LNCAP (cell line): ENCODE measurements at regions not wholly inside any gene's neighbourhood (a gene's known extent, or its start where the extent isn't known, plus 50 kb on each side); places are given as distances from the start of the nearest gene placed in this dataset.

Experiments used
- CTCF ChIP-seq: fragments of 450-650 bp; IDR thresholded peaks from 2 replicates; pipeline ENCODE4 v1.5.1; 2017; ENCODE audit warnings: mild to moderate bottlenecking

DNA sequence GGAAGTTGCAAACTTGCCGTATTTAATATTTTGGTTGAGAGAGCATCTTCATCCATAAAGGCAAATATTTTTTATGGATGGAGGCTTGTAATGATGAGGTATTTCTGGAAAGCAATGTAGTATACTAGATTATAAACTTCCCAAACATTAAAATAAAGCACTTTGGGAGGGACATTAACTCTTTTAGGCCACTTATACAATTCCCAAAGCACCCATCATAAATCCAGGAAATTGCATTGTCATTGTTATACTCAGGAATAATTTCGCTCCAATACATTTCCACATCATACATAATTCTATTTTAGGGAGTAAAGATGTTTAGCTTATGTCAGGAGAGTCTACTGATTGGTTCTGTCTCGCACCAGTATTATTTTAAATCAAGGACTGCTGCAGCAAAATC is 212.7 kb upstream of the MKI67 start:
- TF ChIP-seq CTCF = no peak

GRCh38 chr10:128339753-128340152 is 213.5 kb upstream of the MKI67 start:
- TF ChIP-seq CTCF = no peak

DNA sequence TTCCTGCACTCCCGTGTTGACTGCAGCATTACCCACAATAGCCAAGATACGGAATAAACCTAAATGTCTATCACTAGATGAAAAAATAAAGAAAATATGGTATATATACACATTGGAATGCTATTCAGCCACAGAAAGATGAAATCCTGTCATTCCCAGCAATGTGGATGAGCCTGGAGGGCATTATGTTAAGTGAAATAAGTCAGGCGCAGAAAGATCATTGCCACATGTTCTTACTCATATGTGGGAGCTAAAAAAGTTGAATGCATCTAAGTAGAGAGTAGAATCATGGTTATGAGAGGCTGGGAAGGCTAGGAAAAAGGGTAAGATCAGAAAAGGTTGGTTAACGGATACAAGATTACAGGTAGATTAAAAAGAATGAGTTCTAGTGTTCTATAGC is 219.1 kb upstream of the MKI67 start:
- no peak for TF ChIP-seq CTCF

GRCh38 chr10:128360783-128361182 is 234.6 kb upstream of the MKI67 start:
- no peak for TF ChIP-seq CTCF

DNA sequence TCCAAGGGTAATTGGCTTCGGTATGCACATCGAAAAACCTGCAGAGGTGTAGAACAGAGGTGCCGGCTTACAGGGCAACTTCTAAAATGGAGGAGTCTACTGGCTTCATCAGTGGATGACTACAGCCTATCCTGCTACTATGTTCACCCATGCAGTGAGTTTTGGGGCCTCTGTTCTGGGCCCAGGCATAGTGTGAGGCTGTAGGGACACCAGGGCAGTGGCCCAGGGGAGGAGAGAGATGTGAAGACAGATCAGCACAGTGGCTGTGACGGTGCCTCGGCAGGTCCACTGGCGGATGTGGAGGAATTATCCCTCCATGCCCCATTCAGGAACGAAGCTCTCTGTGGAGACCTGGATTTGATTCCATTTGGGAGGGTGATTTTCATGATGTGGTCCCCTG is 235.3 kb upstream of the MKI67 start:
- TF ChIP-seq CTCF = no peak

DNA sequence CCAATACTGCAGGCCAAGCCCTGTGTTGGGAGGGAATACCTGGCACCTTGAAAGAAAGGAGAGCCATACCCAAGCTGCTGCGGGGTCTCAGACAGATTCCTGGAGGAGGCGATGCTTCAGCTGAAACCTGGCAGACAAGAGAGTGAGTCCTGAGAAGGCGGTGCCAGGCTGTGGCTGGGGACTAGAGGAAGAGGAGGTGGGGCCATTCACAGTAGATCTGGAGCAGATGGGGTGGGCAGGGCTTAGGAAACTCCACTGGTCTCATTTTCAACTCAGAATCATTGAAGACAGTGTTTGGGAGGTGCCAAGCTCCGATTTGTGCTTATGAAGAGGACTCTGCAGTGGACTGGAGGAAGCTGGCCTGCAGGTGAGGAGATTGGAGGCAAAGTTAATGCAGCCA is 236.3 kb upstream of the MKI67 start:
- TF ChIP-seq CTCF = no peak

DNA sequence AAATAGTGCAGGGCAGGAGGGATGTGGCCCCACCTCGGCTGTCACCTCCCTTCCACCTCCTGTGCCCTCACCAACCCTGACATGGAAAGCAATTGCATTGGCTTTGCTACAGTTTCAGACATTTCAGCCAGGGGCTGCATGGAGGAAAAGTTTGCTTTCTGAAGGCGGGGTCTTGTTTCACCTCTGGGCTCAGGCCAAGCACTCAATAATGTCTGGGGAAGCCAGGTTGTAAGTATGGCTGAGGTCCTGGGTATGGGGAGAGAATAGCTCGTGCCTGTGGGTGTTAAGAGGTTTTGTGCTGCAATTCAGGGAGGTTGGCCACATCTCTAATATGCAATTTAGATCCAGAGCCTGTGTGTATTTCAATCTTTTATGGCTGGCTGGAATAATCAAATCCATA is 238.4 kb upstream of the MKI67 start:
- no peak for TF ChIP-seq CTCF

DNA sequence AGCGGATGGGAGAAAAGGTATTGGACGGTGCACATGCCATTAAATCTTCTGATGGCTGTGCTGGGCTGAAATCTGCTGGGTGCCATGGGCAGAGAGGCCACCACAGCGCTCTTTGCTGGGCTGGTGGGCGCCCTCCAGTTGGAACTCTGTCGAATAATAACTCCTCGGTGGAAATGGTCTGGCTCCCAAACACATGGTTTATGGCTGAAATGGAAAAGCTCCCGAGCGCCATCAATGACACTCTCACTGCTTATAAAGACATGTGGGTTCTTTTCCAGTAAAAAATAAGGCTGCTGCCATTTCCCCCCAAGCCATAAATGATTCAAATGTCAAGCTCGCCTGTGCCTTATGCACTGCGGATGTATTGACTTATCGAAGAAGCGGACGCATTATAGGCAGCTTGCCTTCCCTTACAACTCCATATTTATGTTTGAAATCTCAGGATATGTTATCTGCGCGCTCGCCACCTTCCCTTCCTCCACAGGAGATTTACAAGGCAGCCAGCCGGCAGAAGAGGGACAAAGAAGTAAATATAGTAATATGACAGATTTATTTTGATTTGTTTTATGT is 239.0 kb upstream of the MKI67 start:
- TF ChIP-seq CTCF = no peak
